Astrocyte (in vitro differentiated cells and primary cell): ENCODE measurements at regions not wholly inside any gene's neighbourhood (a gene's known extent, or its start where the extent isn't known, plus 50 kb on each side); places are given as distances from the start of the nearest gene placed in this dataset.

Experiments used
- CTCF ChIP-seq: IDR thresholded peaks from 2 replicates; pipeline ENCODE4 v1.5.1; 2011; ENCODE audit warnings: low read depth, mild to moderate bottlenecking, inconsistent platforms, low read length, moderate library complexity; ENCODE audit not compliant: insufficient read depth
- EZH2 ChIP-seq: IDR thresholded peaks from 2 replicates; pipeline ENCODE4 v1.6.1; 2012; ENCODE audit warnings: mild to moderate bottlenecking, low read length, inconsistent platforms; ENCODE audit not compliant: insufficient read depth

- TF ChIP-seq CTCF (no peak), EZH2 (no peak)
These were observed 413.4 kb downstream of the ZNF536 start for GRCh38 chr19:30785458-30786137.
